Fibroblast of the aortic adventitia (primary cell): ENCODE measurements at regions not wholly inside any gene's neighbourhood (a gene's known extent, or its start where the extent isn't known, plus 50 kb on each side); places are given as distances from the start of the nearest gene placed in this dataset.
A peak's percentile ranks its signal among the peaks of the same experiment; 100 is the strongest.

ENCODE experiments used
- DNase-seq: peaks from one replicate; pipeline ENCODE4 v3.0.0-alpha.2; 2010; ENCODE audit warnings: low read depth
- H3K4me3 ChIP-seq: 2 replicates; pipeline ENCODE4 v1.5.1; 2011; ENCODE audit warnings: low read depth, mild to moderate bottlenecking, control low read depth, low read length, moderate library complexity
- TF ChIP-seq, protein P1 (sequence below): IDR thresholded peaks from 2 replicates; pipeline ENCODE4 v1.5.1; 2011; ENCODE audit warnings: mild to moderate bottlenecking, low read length, control low read depth, inconsistent platforms; ENCODE audit not compliant: insufficient read depth

DNA sequence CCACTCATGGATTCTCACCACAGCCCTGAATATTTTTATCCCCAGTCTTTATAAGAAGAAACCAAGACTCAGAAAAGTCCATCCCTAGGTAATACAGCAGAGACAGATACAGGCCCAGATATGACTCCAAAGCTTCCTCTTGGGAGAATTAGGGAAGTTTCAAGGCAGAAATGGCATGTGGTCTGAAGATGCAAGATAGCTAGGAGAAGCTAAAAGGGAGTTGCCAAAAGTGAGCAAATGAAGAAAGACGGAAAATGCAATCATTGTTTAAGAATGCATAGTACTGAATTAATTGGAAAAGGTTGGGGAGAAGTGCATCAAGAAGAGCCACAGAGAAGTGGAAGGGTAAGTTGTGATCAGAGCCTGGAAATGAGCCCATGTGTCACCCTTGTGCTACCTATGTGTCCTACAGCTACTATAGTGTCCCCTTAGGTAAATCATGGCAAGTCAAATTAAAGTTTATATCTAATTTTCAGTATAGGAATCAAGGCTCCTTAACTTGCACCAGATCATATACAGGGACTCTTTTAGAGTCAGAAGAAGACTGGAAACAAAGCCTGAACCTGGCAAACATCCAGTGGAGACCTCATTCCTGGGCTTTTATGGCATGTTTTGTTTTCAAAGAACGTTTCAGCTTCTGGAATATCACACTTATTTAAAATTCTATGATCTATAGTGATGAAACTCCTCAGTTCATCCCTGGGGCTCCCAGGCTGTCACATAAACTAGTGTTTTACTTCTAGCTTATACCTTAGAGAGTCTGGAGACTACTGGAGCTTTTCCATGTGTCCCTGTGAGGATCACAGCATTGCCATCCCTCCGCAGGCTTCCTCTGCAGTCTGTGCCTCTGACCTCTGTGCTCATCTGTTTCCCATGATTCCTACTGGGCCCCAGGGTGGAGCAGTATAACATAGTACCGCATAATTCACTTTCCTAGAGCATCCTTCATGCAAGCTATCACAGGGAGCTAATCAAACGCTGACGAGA lies 189.0 kb upstream of the CDKN3 start:
- TF ChIP-seq, protein P1, sequence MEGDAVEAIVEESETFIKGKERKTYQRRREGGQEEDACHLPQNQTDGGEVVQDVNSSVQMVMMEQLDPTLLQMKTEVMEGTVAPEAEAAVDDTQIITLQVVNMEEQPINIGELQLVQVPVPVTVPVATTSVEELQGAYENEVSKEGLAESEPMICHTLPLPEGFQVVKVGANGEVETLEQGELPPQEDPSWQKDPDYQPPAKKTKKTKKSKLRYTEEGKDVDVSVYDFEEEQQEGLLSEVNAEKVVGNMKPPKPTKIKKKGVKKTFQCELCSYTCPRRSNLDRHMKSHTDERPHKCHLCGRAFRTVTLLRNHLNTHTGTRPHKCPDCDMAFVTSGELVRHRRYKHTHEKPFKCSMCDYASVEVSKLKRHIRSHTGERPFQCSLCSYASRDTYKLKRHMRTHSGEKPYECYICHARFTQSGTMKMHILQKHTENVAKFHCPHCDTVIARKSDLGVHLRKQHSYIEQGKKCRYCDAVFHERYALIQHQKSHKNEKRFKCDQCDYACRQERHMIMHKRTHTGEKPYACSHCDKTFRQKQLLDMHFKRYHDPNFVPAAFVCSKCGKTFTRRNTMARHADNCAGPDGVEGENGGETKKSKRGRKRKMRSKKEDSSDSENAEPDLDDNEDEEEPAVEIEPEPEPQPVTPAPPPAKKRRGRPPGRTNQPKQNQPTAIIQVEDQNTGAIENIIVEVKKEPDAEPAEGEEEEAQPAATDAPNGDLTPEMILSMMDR, result no peak
- peak; percentile 52 for DNase-seq
- no peak overlapping the region for H3K4me3 ChIP-seq

DNA sequence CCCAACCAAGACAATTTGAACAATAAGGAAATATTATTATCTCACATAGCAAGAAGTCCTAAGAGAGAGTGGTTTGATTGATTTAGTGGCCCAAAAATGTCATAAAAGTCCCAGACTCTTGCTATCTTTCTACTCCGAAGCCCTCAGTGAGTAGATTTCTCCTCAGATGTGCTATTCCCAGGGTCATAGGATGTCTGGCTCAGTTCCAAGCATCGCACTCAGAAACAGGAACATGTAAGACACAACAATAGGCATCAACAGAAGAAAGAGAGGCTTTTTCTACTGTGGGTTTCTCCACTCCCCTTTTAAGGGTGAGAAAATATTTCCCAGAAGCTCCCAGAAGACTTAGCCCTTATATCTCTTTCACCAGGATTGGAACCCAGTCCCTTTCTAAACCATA lies 188.1 kb upstream of the CDKN3 start:
- no peak for DNase-seq
- no peak overlapping the region for H3K4me3 ChIP-seq
- TF ChIP-seq, protein P1, result no peak

DNA sequence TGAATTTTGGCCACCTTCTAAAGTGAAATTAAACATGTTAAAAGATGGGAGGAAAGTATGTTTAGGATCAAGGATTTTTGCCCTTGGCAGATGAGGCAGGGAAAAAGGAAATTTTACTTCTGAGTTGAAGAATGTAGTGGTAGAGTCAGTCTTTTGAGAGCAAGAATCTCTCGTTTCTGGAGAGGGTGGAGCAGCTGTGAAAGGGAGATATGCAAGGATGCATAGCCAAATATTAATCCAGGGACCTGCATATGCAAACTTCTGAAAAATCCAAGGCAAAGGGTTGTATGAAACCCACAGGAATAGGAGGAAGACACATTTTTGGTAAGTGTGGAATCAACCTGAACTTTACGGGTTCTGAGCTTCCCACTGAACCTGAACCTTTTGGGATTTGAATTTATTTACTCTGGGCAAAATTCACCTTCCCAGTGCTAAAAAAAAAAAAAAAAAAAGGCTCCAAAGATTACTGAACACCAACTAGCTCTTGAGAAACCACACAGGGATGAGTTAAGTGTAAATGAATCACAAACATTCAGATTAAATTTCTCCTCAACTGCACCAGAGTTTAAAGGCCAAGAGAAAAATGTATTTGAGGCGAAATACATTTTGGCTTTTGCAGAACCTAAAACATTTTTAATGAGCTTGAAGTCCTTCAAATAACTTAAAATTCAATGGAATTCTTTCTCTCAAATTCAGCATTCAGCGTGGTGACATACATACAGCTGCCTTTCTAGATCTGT lies 187.1 kb upstream of the CDKN3 start:
- TF ChIP-seq, protein P1, result no peak
- peak; percentile 66 for DNase-seq
- no peak overlapping the region for H3K4me3 ChIP-seq

DNA sequence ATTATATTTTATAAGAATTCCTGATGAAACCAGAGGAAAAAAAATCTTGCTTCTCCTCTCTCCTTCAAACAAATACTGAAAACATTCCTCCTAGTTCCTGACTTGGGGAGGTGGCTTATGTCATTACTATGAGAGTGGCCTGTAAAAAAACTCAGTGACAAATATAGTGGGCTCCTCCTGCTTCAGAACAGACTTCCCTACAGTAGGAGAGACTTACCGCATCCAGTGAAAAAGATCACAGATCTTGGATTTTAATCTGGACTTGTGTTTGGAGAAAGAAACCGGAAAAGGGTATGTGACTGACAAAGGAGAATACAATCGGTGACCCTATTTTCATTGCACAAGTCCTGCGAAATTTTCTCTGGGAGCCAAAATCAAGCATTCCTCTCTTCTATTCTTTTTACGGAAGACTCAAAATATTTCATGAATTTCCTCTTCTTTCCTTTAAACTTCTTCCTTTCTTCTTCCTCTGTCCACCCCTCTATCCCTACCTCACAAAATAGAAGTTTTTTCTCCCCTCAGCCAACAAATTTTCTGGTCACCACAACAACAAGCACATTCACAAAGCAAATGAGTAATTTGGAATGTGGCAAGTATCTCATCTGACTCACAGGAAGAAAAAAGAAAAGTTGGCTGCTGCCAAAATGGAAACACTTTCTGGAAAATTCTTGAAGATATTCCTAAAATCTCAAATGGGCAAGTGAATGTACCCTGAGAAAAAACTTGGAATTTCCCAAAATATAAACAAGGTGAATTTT lies 185.1 kb upstream of the CDKN3 start:
- TF ChIP-seq, protein P1, result no peak
- DNase-seq, result peak; percentile 93
- H3K4me3 ChIP-seq, result no peak overlapping the region

DNA sequence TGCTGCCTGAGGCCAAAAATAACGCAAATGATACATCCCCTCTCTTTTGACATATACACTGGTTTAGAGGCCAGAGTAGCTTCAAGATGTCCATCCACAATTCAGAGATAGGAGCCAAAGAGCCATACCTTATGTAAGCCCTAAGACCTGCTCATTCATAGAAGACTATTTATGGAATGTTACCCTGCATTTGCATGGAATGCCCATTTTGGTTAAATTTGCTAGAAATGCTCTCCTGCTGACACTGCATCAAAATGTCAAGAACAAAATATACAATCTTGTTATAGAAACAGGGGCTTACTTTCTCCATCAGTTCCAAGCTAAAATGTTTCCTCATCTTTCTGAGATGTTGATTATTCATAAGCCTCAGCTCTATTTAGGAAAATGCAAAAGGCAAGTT lies 183.3 kb upstream of the CDKN3 start:
- no peak overlapping the region for H3K4me3 ChIP-seq
- DNase-seq, result no peak
- TF ChIP-seq, protein P1, result no peak

DNA sequence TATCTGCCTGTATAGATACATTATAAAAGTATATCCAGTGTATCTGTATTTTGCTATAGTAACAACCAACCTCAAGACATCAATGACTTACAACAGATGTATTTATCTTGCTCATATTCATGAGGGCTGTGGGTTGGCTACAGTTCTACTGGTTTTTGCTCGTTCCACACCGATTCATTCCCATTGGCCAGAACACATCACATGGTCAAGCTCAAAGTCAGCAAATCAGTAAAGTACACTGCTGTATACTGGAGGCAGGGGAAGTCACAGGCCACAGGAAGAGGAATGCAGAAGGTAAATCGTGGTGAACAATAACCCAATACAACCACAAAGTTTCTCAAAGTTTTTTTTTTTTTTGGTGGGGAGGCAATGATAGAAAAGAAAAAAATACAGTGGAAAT lies 180.0 kb upstream of the CDKN3 start:
- no peak overlapping the region for H3K4me3 ChIP-seq
- DNase-seq, result no peak
- TF ChIP-seq, protein P1, result no peak
